MM.1S (cell line): ENCODE measurements at regions not wholly inside any gene's neighbourhood (a gene's known extent, or its start where the extent isn't known, plus 50 kb on each side); places are given as distances from the start of the nearest gene placed in this dataset.

Experiments used
- DNase-seq: peaks from one replicate; pipeline ENCODE4 v3.0.0-alpha.2; 2015
- H2AFZ ChIP-seq: fragments of 300-600 bp; sonication (generic); 2 replicates; pipeline ENCODE4 v1.6.0; 2016; ENCODE audit warnings: antibody characterized with exemption, low read length
- H3F3A ChIP-seq: fragments of 300-600 bp; sonication (generic); 2 replicates; pipeline ENCODE4 v1.6.1; 2016; ENCODE audit warnings: mild to moderate bottlenecking, antibody characterized with exemption, low read length, moderate library complexity, mixed read lengths; ENCODE audit not compliant: insufficient read depth
- H3K27ac ChIP-seq: fragments of 300-600 bp; sonication (generic); 2 replicates; pipeline ENCODE4 v1.5.1; 2016; ENCODE audit warnings: mild to moderate bottlenecking, low read length
- H3K27me3 ChIP-seq: fragments of 300-600 bp; sonication (generic); replicated peaks from 2 replicates; pipeline ENCODE4 v1.6.0; 2016; ENCODE audit warnings: low read length; ENCODE audit not compliant: insufficient read depth
- H3K36me3 ChIP-seq: fragments of 300-600 bp; sonication (generic); replicated peaks from 2 replicates; pipeline ENCODE4 v1.6.1; 2016; ENCODE audit warnings: mild to moderate bottlenecking, low read length, mixed read lengths; ENCODE audit not compliant: insufficient read depth
- H3K4me1 ChIP-seq: fragments of 300-600 bp; sonication (generic); 2 replicates; pipeline ENCODE4 v1.6.1; 2016; ENCODE audit warnings: low read length, mixed read lengths
- H3K4me2 ChIP-seq: fragments of 300-600 bp; sonication (generic); 2 replicates; pipeline ENCODE4 v1.6.0; 2016; ENCODE audit warnings: low read depth, low read length
- H3K4me3 ChIP-seq: fragments of 300-600 bp; sonication (generic); 2 replicates; pipeline ENCODE4 v1.5.1; 2016; ENCODE audit warnings: low read length, mixed read lengths
- H3K79me2 ChIP-seq: fragments of 300-600 bp; sonication (generic); 2 replicates; pipeline ENCODE4 v1.6.1; 2016; ENCODE audit warnings: mixed run types, low read length, mixed read lengths
- H3K9ac ChIP-seq: fragments of 300-600 bp; sonication (generic); 2 replicates; pipeline ENCODE4 v1.6.1; 2016; ENCODE audit warnings: low read length, mixed read lengths
- H3K9me2 ChIP-seq: fragments of 300-600 bp; sonication (generic); replicated peaks from 2 replicates; pipeline ENCODE4 v1.6.1; 2016; ENCODE audit warnings: mild to moderate bottlenecking, low read length, mixed read lengths; ENCODE audit not compliant: insufficient read depth
- H3K9me3 ChIP-seq: fragments of 300-600 bp; sonication (generic); replicated peaks from 2 replicates; pipeline ENCODE4 v1.6.1; 2016; ENCODE audit warnings: mild to moderate bottlenecking, low read length, mixed read lengths; ENCODE audit not compliant: insufficient read depth
- H4K20me1 ChIP-seq: fragments of 300-600 bp; sonication (generic); 2 replicates; pipeline ENCODE4 v1.6.1; 2016; ENCODE audit warnings: mild to moderate bottlenecking, low read length, moderate library complexity, mixed read lengths; ENCODE audit not compliant: insufficient read depth
- EZH2 ChIP-seq: fragments of 300-600 bp; sonication (generic); optimal IDR thresholded peaks from 2 replicates; pipeline ENCODE3; 2017; ENCODE audit warnings: low read depth, mild to moderate bottlenecking, antibody characterized with exemption, low read length, mixed read lengths
- EZH2phosphoT487 ChIP-seq: fragments of 300-600 bp; sonication (generic); IDR thresholded peaks from 2 replicates; pipeline ENCODE4 v1.6.1; 2018; ENCODE audit warnings: antibody characterized with exemption, low read length
- TF ChIP-seq, protein P1 (sequence below): fragments of 300-600 bp; sonication (generic); IDR thresholded peaks from 2 replicates; pipeline ENCODE4 v1.5.1; 2016; ENCODE audit warnings: antibody characterized with exemption, low read length, mixed read lengths

GRCh38 chr5:28831042-28831441 is 1792.7 kb upstream of the CDH9 start:
- Histone ChIP-seq H3K9me3 (no peaks in the 10 kb centered on the region), H3K9me2 (no peaks in the 10 kb centered on the region; the same call in 1 of the 2 replicates), H3K27ac (no peak overlapping the region), H3K4me2 (no peak overlapping the region), H3K4me3 (no peak overlapping the region), H3K9ac (no peak overlapping the region), H3F3A (no peaks in the 10 kb centered on the region), H3K79me2 (no peaks in the 10 kb centered on the region), H4K20me1 (no peaks in the 10 kb centered on the region), H3K36me3 (no peaks in the 10 kb centered on the region), H2AFZ (no peak overlapping the region), H3K4me1 (no peaks in the 10 kb centered on the region), H3K27me3 (no peaks in the 10 kb centered on the region)
- DNase-seq = no peak
- TF ChIP-seq, protein P1, sequence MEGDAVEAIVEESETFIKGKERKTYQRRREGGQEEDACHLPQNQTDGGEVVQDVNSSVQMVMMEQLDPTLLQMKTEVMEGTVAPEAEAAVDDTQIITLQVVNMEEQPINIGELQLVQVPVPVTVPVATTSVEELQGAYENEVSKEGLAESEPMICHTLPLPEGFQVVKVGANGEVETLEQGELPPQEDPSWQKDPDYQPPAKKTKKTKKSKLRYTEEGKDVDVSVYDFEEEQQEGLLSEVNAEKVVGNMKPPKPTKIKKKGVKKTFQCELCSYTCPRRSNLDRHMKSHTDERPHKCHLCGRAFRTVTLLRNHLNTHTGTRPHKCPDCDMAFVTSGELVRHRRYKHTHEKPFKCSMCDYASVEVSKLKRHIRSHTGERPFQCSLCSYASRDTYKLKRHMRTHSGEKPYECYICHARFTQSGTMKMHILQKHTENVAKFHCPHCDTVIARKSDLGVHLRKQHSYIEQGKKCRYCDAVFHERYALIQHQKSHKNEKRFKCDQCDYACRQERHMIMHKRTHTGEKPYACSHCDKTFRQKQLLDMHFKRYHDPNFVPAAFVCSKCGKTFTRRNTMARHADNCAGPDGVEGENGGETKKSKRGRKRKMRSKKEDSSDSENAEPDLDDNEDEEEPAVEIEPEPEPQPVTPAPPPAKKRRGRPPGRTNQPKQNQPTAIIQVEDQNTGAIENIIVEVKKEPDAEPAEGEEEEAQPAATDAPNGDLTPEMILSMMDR = no peak
- TF ChIP-seq EZH2 (no peak), EZH2phosphoT487 (no peak)

DNA sequence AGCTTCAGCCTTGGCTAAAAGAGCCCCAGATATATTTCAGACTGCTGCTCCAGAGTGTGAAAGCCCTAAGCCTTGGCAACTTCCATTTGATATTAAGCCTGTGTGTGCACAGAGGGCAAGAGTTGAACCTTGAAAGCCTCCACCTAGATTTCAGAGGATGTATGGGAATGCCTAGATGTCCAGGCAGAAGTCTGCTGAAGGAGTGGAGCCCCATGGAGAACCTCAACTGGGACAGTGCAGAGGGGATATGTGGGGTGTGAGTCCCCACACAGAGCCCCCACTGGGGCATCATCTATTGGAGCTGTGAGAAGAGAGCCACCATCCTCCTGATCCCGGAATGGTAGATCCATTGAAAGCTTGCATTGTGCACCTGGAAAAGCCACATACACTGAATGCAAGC is 1784.8 kb upstream of the CDH9 start:
- no peaks in the 10 kb centered on the region for H4K20me1 ChIP-seq
- H3K27me3 ChIP-seq = no peaks in the 10 kb centered on the region
- no peaks in the 10 kb centered on the region for H3K79me2 ChIP-seq
- no peak overlapping the region for H3K4me2 ChIP-seq
- no peak overlapping the region for H3K27ac ChIP-seq
- no peak overlapping the region for H3K4me3 ChIP-seq
- TF ChIP-seq EZH2phosphoT487 (no peak), EZH2 (no peak)
- TF ChIP-seq, protein P1 = no peak
- no peaks in the 10 kb centered on the region for H3K36me3 ChIP-seq
- no peaks in the 10 kb centered on the region for H3K9me2 ChIP-seq
- no peak for DNase-seq
- no peak overlapping the region for H3K9ac ChIP-seq
- H3K4me1 ChIP-seq = no peaks in the 10 kb centered on the region
- no peaks in the 10 kb centered on the region for H3K9me3 ChIP-seq
- no peaks in the 10 kb centered on the region for H3F3A ChIP-seq
- H2AFZ ChIP-seq = no peak overlapping the region

DNA sequence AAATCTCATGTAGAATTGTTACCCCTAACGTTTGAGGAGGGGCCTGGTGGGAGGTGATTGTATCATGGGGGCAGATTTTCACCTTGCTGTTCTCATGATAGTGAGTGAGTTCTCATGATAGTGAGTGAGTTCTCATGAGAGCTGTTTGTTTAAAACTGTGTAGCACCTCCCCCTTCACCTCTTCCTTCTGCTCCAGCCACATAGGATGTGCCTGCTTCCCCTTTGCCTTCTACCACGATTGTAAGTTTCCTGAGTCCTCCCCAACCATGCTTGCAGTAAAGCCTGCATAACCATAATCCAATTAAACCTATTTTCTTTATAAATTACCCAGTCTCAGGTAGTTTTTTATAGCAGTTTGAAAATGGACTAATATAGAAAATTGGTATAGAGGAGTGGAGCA is 1783.7 kb upstream of the CDH9 start:
- no peaks in the 10 kb centered on the region for H3F3A ChIP-seq
- H3K9me3 ChIP-seq = no peaks in the 10 kb centered on the region
- no peaks in the 10 kb centered on the region for H3K4me1 ChIP-seq
- H3K27me3 ChIP-seq = no peaks in the 10 kb centered on the region
- no peak overlapping the region for H2AFZ ChIP-seq
- H3K9me2 ChIP-seq = no peaks in the 10 kb centered on the region
- no peak overlapping the region for H3K4me2 ChIP-seq
- DNase-seq = no peak
- TF ChIP-seq EZH2 (no peak), EZH2phosphoT487 (no peak)
- TF ChIP-seq, protein P1 = no peak
- no peaks in the 10 kb centered on the region for H4K20me1 ChIP-seq
- H3K36me3 ChIP-seq = no peaks in the 10 kb centered on the region
- no peak overlapping the region for H3K4me3 ChIP-seq
- H3K79me2 ChIP-seq = no peaks in the 10 kb centered on the region
- no peak overlapping the region for H3K9ac ChIP-seq
- H3K27ac ChIP-seq = no peak overlapping the region
